Stimulated activated CD8-positive, alpha-beta memory T cell treated with anti-CD3 and anti-CD28 coated beads, Interleukin-2, amount 100 ng/mL, for 1 hour (primary cell): ENCODE measurements at regions not wholly inside any gene's neighbourhood (a gene's known extent, or its start where the extent isn't known, plus 50 kb on each side); places are given as distances from the start of the nearest gene placed in this dataset.

ENCODE experiments used
- DNase-seq, 2 donors: peaks; one replicate each; pipeline ENCODE4 v3.0.0-alpha.2; 2020; ENCODE audit warnings: low read depth in 2 of 2

DNA sequence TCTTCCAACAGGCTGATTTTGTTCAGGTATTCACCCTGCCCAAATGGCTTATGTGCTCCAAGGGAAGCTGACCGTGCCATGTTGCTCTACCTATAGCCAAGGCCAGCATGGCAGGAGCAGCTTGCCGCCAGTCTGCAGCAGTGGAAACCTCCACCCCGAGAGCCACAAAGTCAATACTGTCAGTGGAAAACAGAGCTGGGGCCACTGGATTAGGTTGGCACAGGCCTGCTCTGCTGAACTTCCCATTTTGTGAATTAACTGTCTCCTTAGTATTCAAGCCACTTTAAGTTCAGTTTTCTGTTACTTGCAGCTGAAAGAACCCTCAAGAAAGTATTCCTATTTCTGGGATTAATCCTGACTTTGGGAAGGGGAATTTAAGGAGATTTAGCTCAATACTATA, 63.8 kb upstream of the XCR1 start:
- DNase-seq, result no peak

GRCh38 chr3:46090161-46090591, 62.9 kb upstream of the XCR1 start:
- no peak for DNase-seq

GRCh38 chr3:46089237-46090011, 62.1 kb upstream of the XCR1 start:
- no peak for DNase-seq

- DNase-seq, result no peak
Observed at GRCh38 chr3:46087871-46088270, 60.6 kb upstream of the XCR1 start.

DNA sequence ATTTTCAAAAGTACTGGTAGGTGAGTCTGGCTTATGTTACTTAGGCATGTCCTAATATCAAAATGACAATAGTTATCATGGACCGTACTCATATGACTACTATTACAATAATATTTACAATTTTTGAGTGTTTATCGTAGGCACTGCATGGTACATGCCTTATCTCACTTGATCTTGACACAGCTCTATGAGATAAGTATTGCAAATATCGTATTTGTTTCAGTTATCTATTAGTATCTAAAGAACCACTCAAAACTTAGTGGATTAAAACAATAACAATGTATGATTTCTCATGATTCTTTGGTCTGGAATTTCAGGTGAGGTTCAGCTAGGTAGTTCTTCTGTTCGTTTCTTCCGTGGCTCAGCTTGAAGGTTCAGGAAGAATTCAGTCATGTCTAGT, 59.7 kb upstream of the XCR1 start:
- no peak for DNase-seq

GRCh38 chr3:46086083-46086437, 58.8 kb upstream of the XCR1 start:
- no peak for DNase-seq

GRCh38 chr3:46085421-46086082, 58.3 kb upstream of the XCR1 start:
- DNase-seq, result no peak

DNA sequence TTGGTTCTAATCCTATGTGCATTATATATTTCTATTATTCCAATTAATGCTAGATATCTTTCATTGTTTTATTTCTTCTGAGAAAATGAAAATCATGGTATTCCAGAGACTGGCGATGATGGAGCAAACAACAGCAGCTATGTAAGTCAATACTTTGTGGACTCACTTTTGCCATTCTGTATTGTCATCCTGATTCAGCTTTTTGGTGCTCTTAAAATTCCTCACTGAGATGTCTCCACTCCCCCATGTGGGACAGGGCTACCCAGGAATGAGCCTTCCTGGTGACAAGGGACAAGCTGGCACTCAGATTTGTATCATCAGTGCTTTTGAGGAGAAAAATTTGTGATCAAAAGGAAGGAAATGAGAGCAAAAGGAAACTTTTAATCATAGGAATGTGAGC, 56.7 kb upstream of the XCR1 start:
- DNase-seq, result no peak

DNA sequence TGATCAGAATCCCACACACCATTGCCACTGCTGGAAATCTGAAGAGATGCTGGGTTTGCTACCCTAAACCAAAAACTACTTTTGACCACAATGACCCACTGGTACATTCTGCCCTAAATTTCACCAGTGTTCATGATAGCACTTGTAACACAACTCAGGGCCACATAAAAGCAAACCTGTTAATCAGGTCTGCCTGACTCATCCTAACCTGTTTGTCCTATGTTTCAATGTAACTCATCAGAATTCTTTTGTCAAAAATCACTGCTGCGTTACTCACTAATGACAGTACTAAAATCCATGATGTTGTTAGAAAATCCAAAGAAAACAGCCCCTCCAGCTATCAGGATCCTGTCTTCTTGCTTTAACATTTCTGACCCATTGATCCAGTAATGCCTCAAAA, 55.6 kb upstream of the XCR1 start:
- no peak for DNase-seq

GRCh38 chr3:46082021-46082420, 54.7 kb upstream of the XCR1 start:
- DNase-seq, result no peak

DNA sequence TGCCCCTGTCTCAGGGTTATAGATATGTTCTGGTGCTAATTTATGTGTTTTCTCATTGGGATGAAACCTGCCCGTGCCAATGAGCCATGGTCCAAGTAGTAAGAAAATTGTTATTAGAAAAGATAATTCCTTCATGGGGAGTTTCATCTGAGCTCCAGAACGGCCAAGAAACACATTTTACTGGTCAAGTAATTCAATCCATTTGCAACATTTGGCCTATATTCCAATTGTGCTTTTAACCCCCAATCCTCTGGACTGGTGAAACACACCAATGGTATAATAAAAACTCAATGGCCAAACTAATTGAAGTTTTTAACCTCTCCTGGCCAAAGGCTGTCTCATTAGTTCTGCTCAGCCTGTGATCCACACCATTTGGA, 53.7 kb upstream of the XCR1 start:
- no peak for DNase-seq

GRCh38 chr3:46080124-46080968, 53.1 kb upstream of the XCR1 start:
- DNase-seq, result no peak

- DNase-seq, result peak; percentile 81 to 83
Observed at GRCh38 chr3:46078712-46079400, 51.6 kb upstream of the XCR1 start.
